T-helper 17 cell (primary cell): ENCODE measurements at regions not wholly inside any gene's neighbourhood (a gene's known extent, or its start where the extent isn't known, plus 50 kb on each side); places are given as distances from the start of the nearest gene placed in this dataset.

Experiments
- ATAC-seq: fragments of 150-1000 bp; cut with Tn5 transposase; 2 replicates; pipeline ENCODE4 v1.10.0; 2021; ENCODE audit warnings: mild to moderate bottlenecking, moderate library complexity
- DNase-seq, 3 donors: peaks; one replicate each; pipeline versions ENCODE4 v3.0.0 to v3.0.0-alpha.2; 2020 to 2021
- H3K9me3 ChIP-seq: one replicate; pipeline ENCODE4 v1.7.0; 2013; ENCODE audit warnings: low read length, mild to moderate bottlenecking; ENCODE audit not compliant: control insufficient read depth, poor library complexity, severe bottlenecking
- H3K27ac Mint-ChIP-seq: one replicate; pipeline ENCODE4 v1.8.0; 2022; ENCODE audit warnings: mild to moderate bottlenecking, moderate library complexity, mixed read lengths
- H3K27me3 Mint-ChIP-seq: one replicate; pipeline ENCODE4 v1.8.0; 2022; ENCODE audit warnings: mixed read lengths
- H3K36me3 Mint-ChIP-seq: one replicate; pipeline ENCODE4 v1.8.0; 2022; ENCODE audit warnings: low read depth, mixed read lengths
- H3K4me1 Mint-ChIP-seq: one replicate; pipeline ENCODE4 v1.8.0; 2022; ENCODE audit warnings: mild to moderate bottlenecking, mixed read lengths
- H3K4me3 Mint-ChIP-seq: one replicate; pipeline ENCODE4 v1.8.0; 2022; ENCODE audit warnings: mild to moderate bottlenecking, moderate library complexity, mixed read lengths

DNA sequence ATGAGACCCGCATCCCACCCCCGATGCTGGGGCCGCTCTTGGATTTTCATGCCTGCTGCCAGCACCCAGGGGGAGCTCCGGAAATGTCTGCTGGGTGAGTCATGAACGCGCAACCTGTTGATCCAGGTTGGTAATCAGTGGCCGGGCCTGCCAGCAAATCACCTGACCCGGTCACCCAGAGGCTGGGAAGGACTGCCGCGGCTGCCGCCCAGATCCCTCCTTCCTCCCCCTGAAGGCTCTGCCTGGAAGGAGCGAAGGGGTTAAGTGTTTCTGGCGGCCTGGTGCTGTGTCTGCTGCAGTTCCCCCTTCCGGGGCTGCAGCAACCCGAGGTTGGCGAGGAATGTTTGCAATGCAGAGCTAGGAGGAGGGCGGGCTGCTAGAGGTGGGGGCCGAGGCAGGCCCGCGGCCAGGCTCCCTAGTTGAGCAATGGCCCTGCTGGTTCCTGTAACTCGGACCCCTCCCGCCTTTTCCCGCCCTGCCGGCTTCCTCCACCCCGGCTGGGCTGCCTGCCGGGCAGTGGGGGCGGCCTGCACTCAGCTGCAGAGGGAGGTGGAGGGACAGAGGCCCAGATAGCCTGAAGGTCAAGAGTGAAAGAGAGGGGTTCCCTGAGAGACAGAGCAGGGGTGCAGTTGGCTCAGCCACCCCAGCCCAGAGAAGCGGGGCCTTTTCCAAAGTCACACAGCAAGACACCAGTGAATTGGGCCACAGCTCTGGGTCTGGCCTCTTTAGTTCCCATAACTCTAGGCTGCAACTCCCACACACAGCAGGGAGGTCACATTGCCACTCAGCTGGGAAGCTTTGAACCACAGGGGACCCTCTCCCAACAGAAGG, 156.3 kb upstream of the IER5L start:
- no peaks in the 10 kb centered on the region for H3K9me3 ChIP-seq
- peak overlapping the region; percentile 25 for H3K4me3 Mint-ChIP-seq

GRCh38 chr9:129333617-129334104, 155.6 kb upstream of the IER5L start:
- Mint-ChIP-seq H3K4me3 (peak overlapping the region; percentile 25), H3K27me3 (peaks cover 12% of the 10 kb centered on the region), H3K36me3 (no peaks in the 10 kb centered on the region), H3K4me1 (peaks cover 19% of the 10 kb centered on the region), H3K27ac (no peak overlapping the region)
- DNase-seq: no peak
- no peak for ATAC-seq
- no peaks in the 10 kb centered on the region for H3K9me3 ChIP-seq

More for the DNA sequence above, 156.3 kb upstream of the IER5L start:
- ATAC-seq (no peak), DNase-seq (no peak)
- Mint-ChIP-seq H3K36me3 (no peaks in the 10 kb centered on the region), H3K27ac (no peak overlapping the region), H3K4me1 (peaks cover 17% of the 10 kb centered on the region), H3K27me3 (peaks cover 12% of the 10 kb centered on the region)

DNA sequence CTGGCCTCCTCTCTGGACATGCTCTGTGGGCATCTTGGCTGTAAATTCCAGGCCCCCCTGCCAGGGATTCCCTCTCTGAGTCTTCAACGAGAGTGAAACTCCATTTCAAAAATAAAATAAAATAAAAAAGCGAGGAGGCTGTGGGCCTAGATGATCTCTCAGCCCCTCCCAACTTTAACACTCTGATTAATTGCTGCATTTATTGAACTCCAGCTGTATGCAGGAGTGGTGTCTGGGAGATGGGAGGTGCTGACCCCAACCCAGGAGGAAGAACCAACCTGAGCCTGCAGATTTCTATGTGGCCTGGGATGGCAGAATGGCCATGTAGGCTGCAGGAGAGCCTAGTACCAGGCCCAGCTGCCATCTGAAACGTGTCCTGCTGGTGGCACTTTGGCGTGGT, 154.5 kb upstream of the IER5L start:
- ATAC-seq (no peak), DNase-seq (no peak)
- H3K4me3 Mint-ChIP-seq: no peak overlapping the region
- H3K27ac Mint-ChIP-seq: no peak overlapping the region
- peaks cover 12% of the 10 kb centered on the region for H3K27me3 Mint-ChIP-seq
- H3K36me3 Mint-ChIP-seq: no peaks in the 10 kb centered on the region
- H3K9me3 ChIP-seq: no peaks in the 10 kb centered on the region
- peaks cover 21% of the 10 kb centered on the region for H3K4me1 Mint-ChIP-seq

- no peaks in the 10 kb centered on the region for H3K9me3 ChIP-seq
- no peak overlapping the region for H3K27ac Mint-ChIP-seq
- H3K36me3 Mint-ChIP-seq: no peaks in the 10 kb centered on the region
- ATAC-seq: no peak
- no peak for DNase-seq
- peaks cover 20% of the 10 kb centered on the region for H3K4me1 Mint-ChIP-seq
- H3K27me3 Mint-ChIP-seq: peaks cover 12% of the 10 kb centered on the region
- no peak overlapping the region for H3K4me3 Mint-ChIP-seq
These were observed 153.9 kb upstream of the IER5L start for GRCh38 chr9:129331772-129332500.

GRCh38 chr9:129331493-129331765, 153.4 kb upstream of the IER5L start:
- Mint-ChIP-seq H3K27ac (no peak overlapping the region), H3K27me3 (peaks cover 12% of the 10 kb centered on the region), H3K36me3 (no peaks in the 10 kb centered on the region)

DNA sequence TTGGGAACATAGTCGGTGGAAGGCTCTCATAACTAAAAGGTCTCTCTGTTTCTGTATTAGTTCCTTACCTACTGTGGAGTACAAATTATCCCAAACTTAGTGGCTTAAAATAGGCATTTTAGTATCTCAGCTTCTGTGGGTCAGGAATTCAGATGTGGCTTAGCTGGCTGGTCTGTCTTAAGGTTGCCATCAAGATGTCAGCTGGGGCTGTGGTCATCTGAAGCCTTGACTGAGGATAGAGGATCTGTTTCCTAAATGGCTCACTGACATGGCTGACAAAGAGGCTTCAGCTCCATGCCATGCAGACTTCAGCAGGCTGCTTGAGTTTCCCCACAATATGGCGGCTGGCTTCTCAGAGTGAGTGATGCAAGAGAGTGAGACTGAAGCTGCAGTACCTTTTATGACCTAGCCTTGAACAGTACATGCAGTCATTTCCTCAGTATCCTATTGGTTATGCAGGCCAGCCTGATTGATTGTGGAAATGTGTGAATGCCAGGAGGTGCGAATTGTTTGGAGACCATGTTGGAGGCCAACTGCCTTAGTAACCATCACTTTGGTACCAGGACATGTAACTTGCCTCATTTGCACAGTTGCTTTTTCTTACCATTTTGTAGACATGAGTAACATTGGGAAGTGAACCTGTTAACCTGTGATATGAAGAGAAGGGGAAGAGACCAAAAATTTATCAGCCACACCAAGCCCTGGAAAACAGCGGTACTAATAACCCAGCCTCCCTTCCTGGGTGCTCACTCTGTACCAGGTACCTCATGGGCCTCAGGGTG, 152.8 kb upstream of the IER5L start:
- no peak for DNase-seq
- Mint-ChIP-seq H3K36me3 (no peaks in the 10 kb centered on the region), H3K4me1 (peaks cover 12% of the 10 kb centered on the region), H3K27ac (no peak overlapping the region), H3K27me3 (peaks cover 12% of the 10 kb centered on the region), H3K4me3 (no peak overlapping the region)
- ATAC-seq: no peak
- H3K9me3 ChIP-seq: no peaks in the 10 kb centered on the region

More at GRCh38 chr9:129331493-129331765, 153.4 kb upstream of the IER5L start:
- H3K4me3 Mint-ChIP-seq: no peak overlapping the region
- DNase-seq: no peak
- no peak for ATAC-seq
- no peaks in the 10 kb centered on the region for H3K9me3 ChIP-seq
- H3K4me1 Mint-ChIP-seq: peaks cover 15% of the 10 kb centered on the region

GRCh38 chr9:129328355-129329042, 150.4 kb upstream of the IER5L start:
- DNase-seq (no peak), ATAC-seq (no peak)
- peaks cover under 1% of the 10 kb centered on the region for H3K27me3 Mint-ChIP-seq
- H3K4me3 Mint-ChIP-seq: no peak overlapping the region
- H3K27ac Mint-ChIP-seq: no peak overlapping the region
- H3K36me3 Mint-ChIP-seq: no peaks in the 10 kb centered on the region
- H3K9me3 ChIP-seq: no peaks in the 10 kb centered on the region
- H3K4me1 Mint-ChIP-seq: peaks cover 6% of the 10 kb centered on the region

GRCh38 chr9:129327552-129328328, 149.7 kb upstream of the IER5L start:
- Mint-ChIP-seq H3K4me3 (no peak overlapping the region), H3K27me3 (no peaks in the 10 kb centered on the region), H3K27ac (no peak overlapping the region), H3K36me3 (no peaks in the 10 kb centered on the region), H3K4me1 (peaks cover 6% of the 10 kb centered on the region)
- H3K9me3 ChIP-seq: no peaks in the 10 kb centered on the region
- ATAC-seq: no peak
- DNase-seq: no peak

- Mint-ChIP-seq H3K27ac (no peak overlapping the region), H3K36me3 (no peaks in the 10 kb centered on the region), H3K4me3 (no peak overlapping the region), H3K4me1 (peaks cover 6% of the 10 kb centered on the region), H3K27me3 (no peaks in the 10 kb centered on the region)
- no peaks in the 10 kb centered on the region for H3K9me3 ChIP-seq
- DNase-seq (no peak), ATAC-seq (no peak)
These were observed 148.3 kb upstream of the IER5L start for GRCh38 chr9:129326061-129327005.

DNA sequence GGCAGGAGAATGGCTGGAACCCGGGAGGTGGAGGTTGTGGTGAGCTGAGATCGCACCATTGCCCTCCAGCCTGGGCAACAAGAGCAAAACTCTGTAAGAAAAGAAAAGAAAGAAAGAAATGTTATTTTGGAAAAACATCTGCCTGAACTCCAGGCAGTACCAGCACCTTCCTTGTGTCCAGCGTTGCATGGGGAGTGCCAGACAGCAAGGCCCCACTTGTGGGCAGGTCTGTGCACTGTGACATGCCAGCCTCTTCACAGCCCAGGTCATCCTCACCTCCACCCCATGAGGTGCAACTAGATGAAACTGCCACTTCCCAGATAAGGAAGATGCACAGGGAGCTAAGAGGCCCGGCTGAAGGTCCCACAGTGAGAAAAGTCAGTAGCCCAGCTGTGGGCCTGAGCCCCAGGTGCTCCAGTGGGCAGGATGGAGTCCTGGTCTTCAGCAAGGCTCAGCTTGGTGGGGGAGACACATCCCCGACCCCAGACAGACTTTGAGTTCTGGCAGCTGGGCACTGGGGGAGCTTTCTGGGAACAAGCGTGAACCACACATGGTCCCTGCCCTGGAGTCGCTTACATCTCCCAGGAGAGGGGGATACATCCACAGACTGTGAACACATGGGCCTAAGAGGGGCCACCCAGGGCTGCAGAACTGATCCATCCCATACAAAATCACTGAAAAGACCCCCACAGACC, 146.9 kb upstream of the IER5L start:
- H3K9me3 ChIP-seq: no peaks in the 10 kb centered on the region
- H3K4me1 Mint-ChIP-seq: peaks cover 11% of the 10 kb centered on the region
- H3K4me3 Mint-ChIP-seq: no peak overlapping the region

GRCh38 chr9:129323999-129324553, 146.0 kb upstream of the IER5L start:
- ATAC-seq (no peak), DNase-seq (no peak)
- no peaks in the 10 kb centered on the region for H3K9me3 ChIP-seq
- peaks cover 11% of the 10 kb centered on the region for H3K4me1 Mint-ChIP-seq
- H3K4me3 Mint-ChIP-seq: no peak overlapping the region
- no peaks in the 10 kb centered on the region for H3K36me3 Mint-ChIP-seq
- H3K27ac Mint-ChIP-seq: peak overlapping the region; percentile 34
- H3K27me3 Mint-ChIP-seq: no peaks in the 10 kb centered on the region

More for the DNA sequence above, 146.9 kb upstream of the IER5L start:
- ATAC-seq: no peak
- H3K36me3 Mint-ChIP-seq: no peaks in the 10 kb centered on the region
- H3K27me3 Mint-ChIP-seq: no peaks in the 10 kb centered on the region
- DNase-seq: no peak
- peak overlapping the region; percentile 34 for H3K27ac Mint-ChIP-seq
